HCT116 (cell line): ENCODE measurements at regions not wholly inside any gene's neighbourhood (a gene's known extent, or its start where the extent isn't known, plus 50 kb on each side); places are given as distances from the start of the nearest gene placed in this dataset.

Experiments
- ATAC-seq: fragments of 200-7000 bp; cut with Tn5 transposase; 2 replicates; pipeline ENCODE4 v1.9.1; 2020; ENCODE audit warnings: mild to moderate bottlenecking, moderate library complexity
- BruUV-seq: library from RNA; stranded (reverse); fragments of 400-500 nt; replicated peaks from 2 replicates; lab custom pipeline; 2021; lab: Mats Ljungman, UMichigan
- CTCF ChIA-PET: fragments of 300-600 bp; sonication (Branson Sonifier 250); formaldehyde crosslinking; loops from one replicate; lab custom pipeline; 2021; ENCODE audit warnings: antibody characterized with exemption; lab: Charles Lee
- POLR2A ChIA-PET: fragments of 300-600, 350-600 bp; sonication (Branson Sonifier 250); formaldehyde crosslinking; loops from one replicate; lab custom pipeline; 2021; ENCODE audit warnings: antibody characterized with exemption; lab: Charles Lee
- RAD21 ChIA-PET, 2 experiments: fragments of 300-600 bp; sonication (Branson Sonifier 250); formaldehyde crosslinking; loops; one replicate each; lab custom pipeline; 2023; ENCODE audit warnings: low total read pairs in 2 of 2; ENCODE audit not compliant: uncharacterized antibody in 2 of 2, unreplicated experiment in 2 of 2, low non-redundant PET in 1 of 2; lab: Charles Lee
- DNase-seq: peaks from one replicate; pipeline ENCODE4 v3.0.0-alpha.2; 2010; ENCODE audit warnings: low read depth, low spot score
- H2AFZ ChIP-seq: fragments of 200-600 bp; shearing (Covaris generic), sonication (generic); 2 replicates; pipeline ENCODE4 v1.6.1; 2017; ENCODE audit warnings: low read depth, mixed run types, mixed read lengths, antibody characterized with exemption, low read length; ENCODE audit not compliant: poor library complexity, severe bottlenecking
- H3K27ac ChIP-seq: 2 replicates; pipeline ENCODE4 v1.5.1; 2012; ENCODE audit warnings: low read depth, low read length
- H3K27me3 ChIP-seq: fragments of 200-600 bp; sonication (generic); 2 replicates; pipeline ENCODE4 v1.6.1; 2016; ENCODE audit warnings: mixed run types, low read length, mixed read lengths; ENCODE audit not compliant: insufficient read depth
- H3K36me3 ChIP-seq, 2 experiments: fragments of 200-500 bp in 1 of 2; fragments of 200-600 bp in 1 of 2; sonication (Bioruptor generic) in 1 of 2; sonication (generic) in 1 of 2; 2 replicates each; pipeline versions ENCODE4 v1.5.1 to v1.6.1; 2014 to 2016; ENCODE audit warnings: low read length in 2 of 2, inconsistent platforms in 1 of 2, mixed read lengths in 1 of 2, mixed run types in 1 of 2; ENCODE audit not compliant: insufficient read depth in 2 of 2, control insufficient read depth in 1 of 2
- H3K4me1 ChIP-seq, 2 experiments: fragments of 200-600 bp in 1 of 2; sonication (generic) in 1 of 2; 2 replicates each; pipeline versions ENCODE4 v1.5.1 to v1.6.1; 2012 to 2017; ENCODE audit warnings: low read length in 2 of 2, inconsistent platforms in 1 of 2, mild to moderate bottlenecking in 1 of 2, mixed read lengths in 1 of 2, mixed run types in 1 of 2, moderate library complexity in 1 of 2; ENCODE audit not compliant: insufficient read depth in 2 of 2, control insufficient read depth in 1 of 2
- H3K4me2 ChIP-seq: fragments of 200-600 bp; sonication (generic); 2 replicates; pipeline ENCODE4 v1.6.1; 2017; ENCODE audit warnings: mixed run types, low read length, mixed read lengths
- H3K4me3 ChIP-seq, 2 experiments: fragments of 200-600 bp in 1 of 2; sonication (generic) in 1 of 2; replicated peaks in 1 of 2; 2 replicates each; pipeline ENCODE4 v1.5.1; 2011 to 2016; ENCODE audit warnings: low read length in 2 of 2, control low read depth in 1 of 2, low read depth in 1 of 2, mild to moderate bottlenecking in 1 of 2, mixed read lengths in 1 of 2, mixed run types in 1 of 2
- H3K79me2 ChIP-seq: fragments of 200-600 bp; sonication (generic); 2 replicates; pipeline ENCODE4 v1.6.1; 2017; ENCODE audit warnings: mild to moderate bottlenecking, mixed run types, low read length, moderate library complexity, mixed read lengths; ENCODE audit not compliant: insufficient read depth
- H3K9ac ChIP-seq: fragments of 200-600 bp; sonication (generic); 2 replicates; pipeline ENCODE4 v1.6.1; 2016; ENCODE audit warnings: low read length, mixed read lengths
- H3K9me2 ChIP-seq: fragments of 200-600 bp; sonication (generic), shearing (Covaris generic); 2 replicates; pipeline ENCODE4 v1.6.1; 2017; ENCODE audit warnings: mixed run types, mild to moderate bottlenecking, moderate library complexity; ENCODE audit not compliant: insufficient read depth
- H3K9me3 ChIP-seq, 2 experiments: fragments of 200-500 bp in 1 of 2; fragments of 200-600 bp in 1 of 2; sonication (Bioruptor generic) in 1 of 2; sonication (generic) in 1 of 2; 2 replicates each; pipeline ENCODE4 v1.6.1; 2014 to 2017; ENCODE audit warnings: low read length in 2 of 2, mixed read lengths in 2 of 2, inconsistent platforms in 1 of 2, low read depth in 1 of 2, mild to moderate bottlenecking in 1 of 2, mixed run types in 1 of 2, moderate library complexity in 1 of 2; ENCODE audit not compliant: control insufficient read depth in 1 of 2, insufficient read depth in 1 of 2
- H4K20me1 ChIP-seq: fragments of 200-600 bp; sonication (generic), shearing (Covaris generic); 2 replicates; pipeline ENCODE4 v1.6.1; 2017; ENCODE audit warnings: mixed run types, mild to moderate bottlenecking, moderate library complexity; ENCODE audit not compliant: insufficient read depth
- CBX3 ChIP-seq: IDR thresholded peaks from 2 replicates; pipeline ENCODE4 v1.6.1; 2012; ENCODE audit warnings: low read depth
- CEBPB ChIP-seq: IDR thresholded peaks from 2 replicates; pipeline ENCODE4 v1.6.1; 2012; ENCODE audit warnings: low read depth
- ELF1 ChIP-seq: IDR thresholded peaks from 2 replicates; pipeline ENCODE4 v1.6.1; 2012; ENCODE audit warnings: low read depth, borderline replicate concordance
- EZH2 ChIP-seq: fragments of 200-600 bp; sonication (generic); IDR thresholded peaks from 2 replicates; pipeline ENCODE4 v1.6.1; 2017; ENCODE audit warnings: antibody characterized with exemption, mixed run types
- FOSL1 ChIP-seq: IDR thresholded peaks from 2 replicates; pipeline ENCODE4 v1.6.1; 2012; ENCODE audit warnings: low read depth
- JUND ChIP-seq: IDR thresholded peaks from 2 replicates; pipeline ENCODE4 v1.6.1; 2012
- POLR2A ChIP-seq: IDR thresholded peaks from 2 replicates; pipeline ENCODE4 v1.7.0; 2011; ENCODE audit warnings: borderline replicate concordance; ENCODE audit not compliant: insufficient read depth, insufficient read length; ENCODE audit errors: extremely low read depth
- SP1 ChIP-seq: IDR thresholded peaks from 2 replicates; pipeline ENCODE4 v1.6.1; 2012; ENCODE audit warnings: low read depth
- YY1 ChIP-seq: IDR thresholded peaks from 2 replicates; pipeline ENCODE4 v1.6.1; 2011; ENCODE audit warnings: low read length, low read depth, moderate library complexity, mild to moderate bottlenecking; ENCODE audit not compliant: insufficient replicate concordance; ENCODE audit errors: extremely low read depth
- ZFX ChIP-seq: fragments of 450-650 bp; IDR thresholded peaks from 2 replicates; pipeline ENCODE4 v1.6.1; 2017
- intact Hi-C: fragments of 100-400 bp; cut with micrococcal nuclease; formaldehyde crosslinking; loops from 2 replicates; pipeline ENCODE4 v1.10.0; 2022
- TF ChIP-seq, protein P1 (sequence below): IDR thresholded peaks from 2 replicates; pipeline ENCODE4 v1.6.1; 2012; ENCODE audit warnings: low read depth
- TF ChIP-seq, protein P2 (sequence below): IDR thresholded peaks from 2 replicates; pipeline ENCODE4 v1.6.1; 2012
- TF ChIP-seq, protein P3 (sequence below): IDR thresholded peaks from 2 replicates; pipeline ENCODE4 v1.6.1; 2011; ENCODE audit warnings: mild to moderate bottlenecking, low read length, moderate library complexity; ENCODE audit not compliant: insufficient replicate concordance; ENCODE audit errors: extremely low read depth

DNA sequence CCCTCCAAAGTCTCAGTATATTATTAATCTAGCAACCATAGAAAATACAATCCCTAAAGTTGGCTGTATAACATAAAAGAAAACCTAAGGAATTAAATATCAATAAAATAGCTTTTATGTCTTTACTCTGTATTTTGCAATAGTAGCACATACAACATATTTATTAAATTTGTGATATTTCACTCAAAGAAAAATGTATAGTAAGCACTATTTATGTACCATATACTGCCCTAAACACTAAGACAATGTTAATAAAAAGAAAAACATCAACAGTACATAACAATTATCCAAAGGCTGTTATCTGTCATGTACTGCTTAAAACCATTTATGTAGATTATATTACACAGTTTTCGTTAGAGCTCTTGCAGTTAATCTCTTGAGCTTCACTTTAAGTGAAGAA, 834.5 kb upstream of the INTU start:
- no peaks in the 10 kb centered on the region; a peak in 1 of 4 replicates for H3K4me1 ChIP-seq
- ATAC-seq (no peak), DNase-seq (no peak)
- POLR2A ChIA-PET, result no interaction called here
- H4K20me1 ChIP-seq, result no peaks in the 10 kb centered on the region
- no peak overlapping the region for H3K9ac ChIP-seq
- no peaks in the 10 kb centered on the region for H3K9me3 ChIP-seq
- H3K9me2 ChIP-seq, result no peaks in the 10 kb centered on the region
- TF ChIP-seq SP1 (no peak), YY1 (no peak), POLR2A (no peak), ELF1 (no peak), ZFX (no peak), EZH2 (no peak), FOSL1 (no peak), CBX3 (no peak), JUND (no peak), CEBPB (no peak)
- TF ChIP-seq, protein P1, sequence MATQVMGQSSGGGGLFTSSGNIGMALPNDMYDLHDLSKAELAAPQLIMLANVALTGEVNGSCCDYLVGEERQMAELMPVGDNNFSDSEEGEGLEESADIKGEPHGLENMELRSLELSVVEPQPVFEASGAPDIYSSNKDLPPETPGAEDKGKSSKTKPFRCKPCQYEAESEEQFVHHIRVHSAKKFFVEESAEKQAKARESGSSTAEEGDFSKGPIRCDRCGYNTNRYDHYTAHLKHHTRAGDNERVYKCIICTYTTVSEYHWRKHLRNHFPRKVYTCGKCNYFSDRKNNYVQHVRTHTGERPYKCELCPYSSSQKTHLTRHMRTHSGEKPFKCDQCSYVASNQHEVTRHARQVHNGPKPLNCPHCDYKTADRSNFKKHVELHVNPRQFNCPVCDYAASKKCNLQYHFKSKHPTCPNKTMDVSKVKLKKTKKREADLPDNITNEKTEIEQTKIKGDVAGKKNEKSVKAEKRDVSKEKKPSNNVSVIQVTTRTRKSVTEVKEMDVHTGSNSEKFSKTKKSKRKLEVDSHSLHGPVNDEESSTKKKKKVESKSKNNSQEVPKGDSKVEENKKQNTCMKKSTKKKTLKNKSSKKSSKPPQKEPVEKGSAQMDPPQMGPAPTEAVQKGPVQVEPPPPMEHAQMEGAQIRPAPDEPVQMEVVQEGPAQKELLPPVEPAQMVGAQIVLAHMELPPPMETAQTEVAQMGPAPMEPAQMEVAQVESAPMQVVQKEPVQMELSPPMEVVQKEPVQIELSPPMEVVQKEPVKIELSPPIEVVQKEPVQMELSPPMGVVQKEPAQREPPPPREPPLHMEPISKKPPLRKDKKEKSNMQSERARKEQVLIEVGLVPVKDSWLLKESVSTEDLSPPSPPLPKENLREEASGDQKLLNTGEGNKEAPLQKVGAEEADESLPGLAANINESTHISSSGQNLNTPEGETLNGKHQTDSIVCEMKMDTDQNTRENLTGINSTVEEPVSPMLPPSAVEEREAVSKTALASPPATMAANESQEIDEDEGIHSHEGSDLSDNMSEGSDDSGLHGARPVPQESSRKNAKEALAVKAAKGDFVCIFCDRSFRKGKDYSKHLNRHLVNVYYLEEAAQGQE, result no peak
- TF ChIP-seq, protein P2, sequence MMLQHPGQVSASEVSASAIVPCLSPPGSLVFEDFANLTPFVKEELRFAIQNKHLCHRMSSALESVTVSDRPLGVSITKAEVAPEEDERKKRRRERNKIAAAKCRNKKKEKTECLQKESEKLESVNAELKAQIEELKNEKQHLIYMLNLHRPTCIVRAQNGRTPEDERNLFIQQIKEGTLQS, result no peak
- TF ChIP-seq, protein P3, sequence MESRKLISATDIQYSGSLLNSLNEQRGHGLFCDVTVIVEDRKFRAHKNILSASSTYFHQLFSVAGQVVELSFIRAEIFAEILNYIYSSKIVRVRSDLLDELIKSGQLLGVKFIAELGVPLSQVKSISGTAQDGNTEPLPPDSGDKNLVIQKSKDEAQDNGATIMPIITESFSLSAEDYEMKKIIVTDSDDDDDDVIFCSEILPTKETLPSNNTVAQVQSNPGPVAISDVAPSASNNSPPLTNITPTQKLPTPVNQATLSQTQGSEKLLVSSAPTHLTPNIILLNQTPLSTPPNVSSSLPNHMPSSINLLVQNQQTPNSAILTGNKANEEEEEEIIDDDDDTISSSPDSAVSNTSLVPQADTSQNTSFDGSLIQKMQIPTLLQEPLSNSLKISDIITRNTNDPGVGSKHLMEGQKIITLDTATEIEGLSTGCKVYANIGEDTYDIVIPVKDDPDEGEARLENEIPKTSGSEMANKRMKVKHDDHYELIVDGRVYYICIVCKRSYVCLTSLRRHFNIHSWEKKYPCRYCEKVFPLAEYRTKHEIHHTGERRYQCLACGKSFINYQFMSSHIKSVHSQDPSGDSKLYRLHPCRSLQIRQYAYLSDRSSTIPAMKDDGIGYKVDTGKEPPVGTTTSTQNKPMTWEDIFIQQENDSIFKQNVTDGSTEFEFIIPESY, result no peak
- no peak overlapping the region for H3K27ac ChIP-seq
- H3K4me2 ChIP-seq, result no peak overlapping the region
- no peaks in the 10 kb centered on the region for H3K27me3 ChIP-seq
- no peak overlapping the region for H2AFZ ChIP-seq
- H3K36me3 ChIP-seq, result no peaks in the 10 kb centered on the region
- CTCF ChIA-PET, result no interaction called here
- H3K79me2 ChIP-seq, result no peaks in the 10 kb centered on the region
- RAD21 ChIA-PET, result no interaction called here
- H3K4me3 ChIP-seq, result no peak overlapping the region
- BruUV-seq, result no TSS peak
- intact Hi-C loops, result no loop called here
